ACC112 (cell line): ENCODE measurements at regions not wholly inside any gene's neighbourhood (a gene's known extent, or its start where the extent isn't known, plus 50 kb on each side); places are given as distances from the start of the nearest gene placed in this dataset.
"Not testable (repeated sequence)": the region's sequence is repeated elsewhere in the genome, so short reads cannot be mapped to it uniquely, and the experiment has no call there.

Experiments used
- H2AFZ ChIP-seq: fragments of 200-600 bp; sonication (generic); one replicate; pipeline ENCODE4 v1.6.0; 2017; ENCODE audit warnings: antibody characterized with exemption, low read length; ENCODE audit not compliant: unreplicated experiment
- H3K27ac ChIP-seq: fragments of 200-600 bp; sonication (generic); 2 replicates; pipeline ENCODE4 v1.5.1; 2014; ENCODE audit warnings: low read depth, mild to moderate bottlenecking, antibody characterized with exemption, low read length, moderate library complexity
- H3K27me3 ChIP-seq: fragments of 200-600 bp; sonication (generic); 2 replicates; pipeline ENCODE4 v1.6.1; 2014; ENCODE audit warnings: mild to moderate bottlenecking, antibody characterized with exemption, low read length, moderate library complexity, mixed read lengths; ENCODE audit not compliant: insufficient read depth
- H3K36me3 ChIP-seq: fragments of 200-600 bp; sonication (generic); 2 replicates; pipeline ENCODE4 v1.6.1; 2016; ENCODE audit warnings: mild to moderate bottlenecking, antibody characterized with exemption, low read length, moderate library complexity, mixed read lengths; ENCODE audit not compliant: insufficient read depth
- H3K4me1 ChIP-seq: fragments of 200-600 bp; sonication (generic); one replicate; pipeline ENCODE4 v1.6.1; 2016; ENCODE audit warnings: low read length, mixed read lengths; ENCODE audit not compliant: insufficient read depth, unreplicated experiment, control insufficient read depth
- H3K4me3 ChIP-seq: fragments of 200-600 bp; sonication (generic); 2 replicates; pipeline ENCODE4 v1.5.1; 2014; ENCODE audit warnings: mild to moderate bottlenecking, low read depth, low read length
- H3K79me2 ChIP-seq: fragments of 200-600 bp; sonication (generic); one replicate; pipeline ENCODE4 v1.6.0; 2016; ENCODE audit warnings: low read length; ENCODE audit not compliant: control insufficient read depth, unreplicated experiment, insufficient read depth

- Histone ChIP-seq H3K36me3 (no peaks in the 10 kb centered on the region), H2AFZ (no peak overlapping the region), H3K4me3 (no peak overlapping the region), H3K4me1 (no peaks in the 10 kb centered on the region), H3K27ac (no peak overlapping the region), H3K79me2 (no peaks in the 10 kb centered on the region), H3K27me3 (peaks cover 28% of the 10 kb centered on the region)
Observed at GRCh38 chr4:82247171-82247570, 126.6 kb downstream of the HNRNPD start.

- no peak overlapping the region for H3K27ac ChIP-seq
- no peaks in the 10 kb centered on the region for H3K79me2 ChIP-seq
- H3K4me1 ChIP-seq = no peaks in the 10 kb centered on the region
- H3K4me3 ChIP-seq = no peak overlapping the region
- H3K27me3 ChIP-seq = peaks cover 15% of the 10 kb centered on the region
- H3K36me3 ChIP-seq = no peaks in the 10 kb centered on the region
- H2AFZ ChIP-seq = no peak overlapping the region
Observed at GRCh38 chr4:82241534-82241933, 132.3 kb downstream of the HNRNPD start.

- Histone ChIP-seq H3K4me1 (no peaks in the 10 kb centered on the region), H2AFZ (no peak overlapping the region), H3K27ac (no peak overlapping the region), H3K36me3 (no peaks in the 10 kb centered on the region), H3K79me2 (no peaks in the 10 kb centered on the region), H3K4me3 (no peak overlapping the region), H3K27me3 (peaks cover 9% of the 10 kb centered on the region)
Observed at GRCh38 chr4:82240410-82240809, 133.4 kb downstream of the HNRNPD start.

- H2AFZ ChIP-seq, H3K79me2 ChIP-seq, H3K4me1 ChIP-seq, H3K4me3 ChIP-seq, H3K36me3 ChIP-seq, H3K27ac ChIP-seq: not testable (repeated sequence)
- H3K27me3 ChIP-seq = peaks cover 16% of the 10 kb centered on the region
Observed at GRCh38 chr4:82237142-82237541, 136.6 kb downstream of the HNRNPD start.

GRCh38 chr4:82235346-82235745 lies 138.4 kb downstream of the HNRNPD start:
- Histone ChIP-seq H3K27ac (no peak overlapping the region), H3K79me2 (no peaks in the 10 kb centered on the region), H3K27me3 (peaks cover 19% of the 10 kb centered on the region), H3K36me3 (no peaks in the 10 kb centered on the region), H3K4me3 (no peak overlapping the region), H3K4me1 (no peaks in the 10 kb centered on the region), H2AFZ (no peak overlapping the region)

GRCh38 chr4:82232891-82233290 lies 140.9 kb downstream of the HNRNPD start:
- Histone ChIP-seq H3K27ac (no peak overlapping the region), H3K36me3 (no peaks in the 10 kb centered on the region), H3K27me3 (peaks cover 36% of the 10 kb centered on the region), H3K79me2 (no peaks in the 10 kb centered on the region), H2AFZ (no peak overlapping the region), H3K4me3 (no peak overlapping the region), H3K4me1 (no peaks in the 10 kb centered on the region)

GRCh38 chr4:82231806-82232205 lies 142.0 kb downstream of the HNRNPD start:
- H3K4me3 ChIP-seq = no peak overlapping the region
- no peaks in the 10 kb centered on the region for H3K36me3 ChIP-seq
- no peaks in the 10 kb centered on the region for H3K79me2 ChIP-seq
- H3K27ac ChIP-seq = no peak overlapping the region
- no peaks in the 10 kb centered on the region for H3K4me1 ChIP-seq
- H2AFZ ChIP-seq = no peak overlapping the region
- H3K27me3 ChIP-seq = peaks cover 36% of the 10 kb centered on the region

- Histone ChIP-seq H3K4me1 (no peaks in the 10 kb centered on the region), H3K79me2 (no peaks in the 10 kb centered on the region), H3K4me3 (no peak overlapping the region), H3K36me3 (no peaks in the 10 kb centered on the region), H2AFZ (no peak overlapping the region), H3K27me3 (peaks cover 42% of the 10 kb centered on the region), H3K27ac (no peak overlapping the region)
Observed at GRCh38 chr4:82230306-82230705, 143.5 kb downstream of the HNRNPD start.

- Histone ChIP-seq H3K4me3 (no peak overlapping the region), H3K27ac (no peak overlapping the region), H3K4me1 (no peaks in the 10 kb centered on the region), H3K27me3 (peaks cover 40% of the 10 kb centered on the region), H2AFZ (no peak overlapping the region), H3K36me3 (no peaks in the 10 kb centered on the region), H3K79me2 (no peaks in the 10 kb centered on the region)
Observed at GRCh38 chr4:82225030-82225429, 148.8 kb downstream of the HNRNPD start.

GRCh38 chr4:82223715-82224114 lies 150.1 kb downstream of the HNRNPD start:
- Histone ChIP-seq H3K4me1 (no peaks in the 10 kb centered on the region), H3K27ac (no peak overlapping the region), H3K4me3 (no peak overlapping the region), H3K36me3 (no peaks in the 10 kb centered on the region), H3K27me3 (peaks cover 32% of the 10 kb centered on the region), H3K79me2 (no peaks in the 10 kb centered on the region), H2AFZ (no peak overlapping the region)

- Histone ChIP-seq H3K27me3 (peaks cover 29% of the 10 kb centered on the region), H3K36me3 (no peaks in the 10 kb centered on the region), H3K4me1 (no peaks in the 10 kb centered on the region), H3K4me3 (no peak overlapping the region), H3K27ac (no peak overlapping the region), H2AFZ (no peak overlapping the region), H3K79me2 (no peaks in the 10 kb centered on the region)
Observed at GRCh38 chr4:82219346-82219745, 154.4 kb downstream of the HNRNPD start.
